ENCODE measurements at regions not wholly inside any gene's neighbourhood (a gene's known extent, or its start where the extent isn't known, plus 50 kb on each side); places are given as distances from the start of the nearest gene placed in this dataset.

GRCh38 chr7:138304071-138304320 lies 156.1 kb upstream of the TRIM24 start:
- no peak for ATAC-seq (ENCODE audit: low read depth)
- Histone ChIP-seq H3K4me3 (ENCODE audit: severe bottlenecking) (no peak overlapping the region), H3K9me3 (ENCODE audit: severe bottlenecking) (no peaks in the 10 kb centered on the region), H3K27ac (ENCODE audit: poor library complexity, severe bottlenecking) (no peak overlapping the region), H3K4me1 (ENCODE audit: insufficient read depth, poor library complexity, severe bottlenecking) (no peaks in the 10 kb centered on the region), H3K36me3 (ENCODE audit: low read depth) (no peaks in the 10 kb centered on the region), H3K27me3 (ENCODE audit: insufficient read depth, poor library complexity, severe bottlenecking) (no peaks in the 10 kb centered on the region)
- TF ChIP-seq, protein P1, sequence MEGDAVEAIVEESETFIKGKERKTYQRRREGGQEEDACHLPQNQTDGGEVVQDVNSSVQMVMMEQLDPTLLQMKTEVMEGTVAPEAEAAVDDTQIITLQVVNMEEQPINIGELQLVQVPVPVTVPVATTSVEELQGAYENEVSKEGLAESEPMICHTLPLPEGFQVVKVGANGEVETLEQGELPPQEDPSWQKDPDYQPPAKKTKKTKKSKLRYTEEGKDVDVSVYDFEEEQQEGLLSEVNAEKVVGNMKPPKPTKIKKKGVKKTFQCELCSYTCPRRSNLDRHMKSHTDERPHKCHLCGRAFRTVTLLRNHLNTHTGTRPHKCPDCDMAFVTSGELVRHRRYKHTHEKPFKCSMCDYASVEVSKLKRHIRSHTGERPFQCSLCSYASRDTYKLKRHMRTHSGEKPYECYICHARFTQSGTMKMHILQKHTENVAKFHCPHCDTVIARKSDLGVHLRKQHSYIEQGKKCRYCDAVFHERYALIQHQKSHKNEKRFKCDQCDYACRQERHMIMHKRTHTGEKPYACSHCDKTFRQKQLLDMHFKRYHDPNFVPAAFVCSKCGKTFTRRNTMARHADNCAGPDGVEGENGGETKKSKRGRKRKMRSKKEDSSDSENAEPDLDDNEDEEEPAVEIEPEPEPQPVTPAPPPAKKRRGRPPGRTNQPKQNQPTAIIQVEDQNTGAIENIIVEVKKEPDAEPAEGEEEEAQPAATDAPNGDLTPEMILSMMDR (IDR thresholded peaks at IDR 0.05; ENCODE audit: poor library complexity, severe bottlenecking): no peak
- DNase-seq (ENCODE audit: low spot score): no peak

- no peaks in the 10 kb centered on the region for H3K4me1 ChIP-seq (ENCODE audit: insufficient read depth, poor library complexity, severe bottlenecking)
- DNase-seq (ENCODE audit: low spot score) (no peak), ATAC-seq (ENCODE audit: low read depth) (no peak)
- no peak overlapping the region for H3K4me3 ChIP-seq (ENCODE audit: severe bottlenecking)
- no peak overlapping the region for H3K27ac ChIP-seq (ENCODE audit: poor library complexity, severe bottlenecking)
- H3K27me3 ChIP-seq (ENCODE audit: insufficient read depth, poor library complexity, severe bottlenecking): no peaks in the 10 kb centered on the region
- TF ChIP-seq, protein P1 (IDR thresholded peaks at IDR 0.05; ENCODE audit: poor library complexity, severe bottlenecking): no peak
- no peaks in the 10 kb centered on the region for H3K36me3 ChIP-seq (ENCODE audit: low read depth)
- H3K9me3 ChIP-seq (ENCODE audit: severe bottlenecking): no peaks in the 10 kb centered on the region
These were observed 152.4 kb upstream of the TRIM24 start for GRCh38 chr7:138307633-138308032.

DNA sequence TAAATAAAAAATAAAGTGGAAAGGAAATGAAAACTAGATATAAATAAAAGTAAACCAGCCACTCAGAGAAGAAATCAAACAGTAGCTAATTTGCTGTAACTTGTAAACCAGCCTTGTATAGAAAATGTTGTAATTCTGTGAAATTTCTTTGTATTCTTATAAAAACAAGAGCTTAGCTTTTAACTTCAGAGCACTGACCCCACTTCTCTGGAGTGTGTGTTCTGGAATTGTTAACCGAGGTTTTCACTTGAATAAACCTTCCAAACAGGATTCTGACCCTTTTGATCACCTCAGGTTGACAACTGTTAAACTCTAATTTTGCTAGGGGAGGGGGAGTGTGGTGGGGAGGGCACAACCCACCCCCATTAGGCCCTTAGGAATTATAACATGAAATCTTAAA lies 151.9 kb upstream of the TRIM24 start:
- Histone ChIP-seq H3K4me3 (ENCODE audit: severe bottlenecking) (no peak overlapping the region), H3K36me3 (ENCODE audit: low read depth) (no peaks in the 10 kb centered on the region), H3K9me3 (ENCODE audit: severe bottlenecking) (no peaks in the 10 kb centered on the region), H3K4me1 (ENCODE audit: insufficient read depth, poor library complexity, severe bottlenecking) (no peaks in the 10 kb centered on the region), H3K27me3 (ENCODE audit: insufficient read depth, poor library complexity, severe bottlenecking) (no peaks in the 10 kb centered on the region), H3K27ac (ENCODE audit: poor library complexity, severe bottlenecking) (no peak overlapping the region)
- ATAC-seq (ENCODE audit: low read depth) (no peak), DNase-seq (ENCODE audit: low spot score) (no peak)
- TF ChIP-seq, protein P1 (IDR thresholded peaks at IDR 0.05; ENCODE audit: poor library complexity, severe bottlenecking): no peak

- H3K27ac ChIP-seq (ENCODE audit: poor library complexity, severe bottlenecking): no peak overlapping the region
- no peak for DNase-seq (ENCODE audit: low spot score)
- no peaks in the 10 kb centered on the region for H3K4me1 ChIP-seq (ENCODE audit: insufficient read depth, poor library complexity, severe bottlenecking)
- H3K4me3 ChIP-seq (ENCODE audit: severe bottlenecking): no peak overlapping the region
- H3K27me3 ChIP-seq (ENCODE audit: insufficient read depth, poor library complexity, severe bottlenecking): no peaks in the 10 kb centered on the region
- no peak for ATAC-seq (ENCODE audit: low read depth)
- no peaks in the 10 kb centered on the region for H3K9me3 ChIP-seq (ENCODE audit: severe bottlenecking)
- no peaks in the 10 kb centered on the region for H3K36me3 ChIP-seq (ENCODE audit: low read depth)
- TF ChIP-seq, protein P1 (IDR thresholded peaks at IDR 0.05; ENCODE audit: poor library complexity, severe bottlenecking): no peak
These were observed 150.9 kb upstream of the TRIM24 start for GRCh38 chr7:138309186-138309585.

- Histone ChIP-seq H3K9me3 (ENCODE audit: severe bottlenecking) (no peaks in the 10 kb centered on the region), H3K27ac (ENCODE audit: poor library complexity, severe bottlenecking) (no peak overlapping the region), H3K4me3 (ENCODE audit: severe bottlenecking) (no peak overlapping the region), H3K4me1 (ENCODE audit: insufficient read depth, poor library complexity, severe bottlenecking) (no peaks in the 10 kb centered on the region), H3K36me3 (ENCODE audit: low read depth) (no peaks in the 10 kb centered on the region), H3K27me3 (ENCODE audit: insufficient read depth, poor library complexity, severe bottlenecking) (no peaks in the 10 kb centered on the region)
- DNase-seq (ENCODE audit: low spot score): no peak
- no peak for ATAC-seq (ENCODE audit: low read depth)
- TF ChIP-seq, protein P1 (IDR thresholded peaks at IDR 0.05; ENCODE audit: poor library complexity, severe bottlenecking): no peak
These were observed 146.3 kb upstream of the TRIM24 start for GRCh38 chr7:138313829-138314178.
